Small intestine (tissue), 7 donors: ENCODE measurements at regions not wholly inside any gene's neighbourhood (a gene's known extent, or its start where the extent isn't known, plus 50 kb on each side); places are given as distances from the start of the nearest gene placed in this dataset.

Experiments used
- DNase-seq, 2 donors: peaks; one replicate each; pipeline versions ENCODE4 v3.0.0 to v3.0.0-alpha.2; 2013
- FAIRE-seq: peaks from 2 replicates; lab custom pipeline; 2012; peaks lifted over from hg19 to GRCh38; lab: Jason Lieb, UNC
- H3K27ac ChIP-seq, 3 donors: one replicate each; pipeline ENCODE4 v1.5.1; 2013; ENCODE audit warnings: low read length in 2 of 3, mild to moderate bottlenecking in 2 of 3, control low read depth in 1 of 3, inconsistent platforms in 1 of 3, low read depth in 1 of 3, moderate library complexity in 1 of 3
- H3K27me3 ChIP-seq, 3 donors: one replicate each; pipeline ENCODE4 v1.6.1; 2013; ENCODE audit warnings: low read length in 3 of 3, inconsistent platforms in 1 of 3; ENCODE audit not compliant: control insufficient read depth in 3 of 3, insufficient read depth in 3 of 3
- H3K36me3 ChIP-seq, 3 donors: one replicate each; pipeline ENCODE4 v1.6.1; 2013; ENCODE audit warnings: low read length in 3 of 3, inconsistent platforms in 1 of 3, low read depth in 1 of 3, mild to moderate bottlenecking in 1 of 3, moderate library complexity in 1 of 3; ENCODE audit not compliant: control insufficient read depth in 3 of 3, insufficient read depth in 2 of 3
- H3K4me1 ChIP-seq, 3 donors: one replicate each; pipeline ENCODE4 v1.6.1; 2013; ENCODE audit warnings: low read length in 2 of 3, inconsistent platforms in 1 of 3, low read depth in 1 of 3, mild to moderate bottlenecking in 1 of 3, moderate library complexity in 1 of 3; ENCODE audit not compliant: control insufficient read depth in 3 of 3, insufficient read depth in 2 of 3
- H3K4me3 ChIP-seq, 3 donors: one replicate each; pipeline ENCODE4 v1.5.1; 2013; ENCODE audit warnings: low read length in 3 of 3, control low read depth in 1 of 3, inconsistent platforms in 1 of 3, low read depth in 1 of 3, mild to moderate bottlenecking in 1 of 3, moderate library complexity in 1 of 3
- H3K9me3 ChIP-seq, 2 donors: one replicate each; pipeline ENCODE4 v1.6.1; 2013; ENCODE audit warnings: low read depth in 1 of 2, low read length in 1 of 2; ENCODE audit not compliant: control insufficient read depth in 2 of 2, insufficient read depth in 1 of 2
- WGBS, 3 donors: extraction: QIAGEN DNeasy Blood & Tissue Kit; methylation state at CpG; one replicate each; pipeline ENCODE4 v1.1.7; 2013; 5-methylcytosine and 5-hydroxymethylcytosine counted together
- donor health status: healthy with polysubstance abuse.
- donor health status: control.
- donor health status: control.
- donor health status: Bipolar disorder and iron deficiency.
- donor health status: healthy.

DNA sequence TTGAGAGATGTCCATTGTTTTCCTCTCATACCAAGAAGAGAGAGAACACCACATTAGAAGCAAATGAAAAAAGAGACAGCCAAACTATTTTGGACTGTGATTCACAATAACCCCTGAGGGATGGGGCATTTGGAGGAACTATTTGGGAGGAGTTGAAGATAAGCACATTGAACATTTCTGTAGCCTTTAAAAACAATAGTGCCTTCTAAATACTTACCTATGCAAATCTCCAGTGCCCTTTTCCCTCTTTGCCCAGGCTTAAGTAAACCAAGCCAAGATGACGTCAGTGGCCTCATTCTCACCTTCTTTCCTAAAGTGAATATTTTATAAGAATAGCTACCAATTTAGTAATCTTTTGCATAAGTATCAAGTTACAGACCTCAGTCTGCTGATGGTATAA lies 89.7 kb upstream of the COL8A1 start:
- Histone ChIP-seq H3K27ac (no peak overlapping the region), H3K9me3 (no peaks in the 10 kb centered on the region), H3K4me3 (no peak overlapping the region), H3K36me3 (no peaks in the 10 kb centered on the region), H3K27me3 (no peaks in the 10 kb centered on the region), H3K4me1 (no peaks in the 10 kb centered on the region)
- DNase-seq (no peak), FAIRE-seq (no peak)
- 41 to 77% (median 66%) methylated on average over 1 of the region's 1 CpG for WGBS, 3 donors

DNA sequence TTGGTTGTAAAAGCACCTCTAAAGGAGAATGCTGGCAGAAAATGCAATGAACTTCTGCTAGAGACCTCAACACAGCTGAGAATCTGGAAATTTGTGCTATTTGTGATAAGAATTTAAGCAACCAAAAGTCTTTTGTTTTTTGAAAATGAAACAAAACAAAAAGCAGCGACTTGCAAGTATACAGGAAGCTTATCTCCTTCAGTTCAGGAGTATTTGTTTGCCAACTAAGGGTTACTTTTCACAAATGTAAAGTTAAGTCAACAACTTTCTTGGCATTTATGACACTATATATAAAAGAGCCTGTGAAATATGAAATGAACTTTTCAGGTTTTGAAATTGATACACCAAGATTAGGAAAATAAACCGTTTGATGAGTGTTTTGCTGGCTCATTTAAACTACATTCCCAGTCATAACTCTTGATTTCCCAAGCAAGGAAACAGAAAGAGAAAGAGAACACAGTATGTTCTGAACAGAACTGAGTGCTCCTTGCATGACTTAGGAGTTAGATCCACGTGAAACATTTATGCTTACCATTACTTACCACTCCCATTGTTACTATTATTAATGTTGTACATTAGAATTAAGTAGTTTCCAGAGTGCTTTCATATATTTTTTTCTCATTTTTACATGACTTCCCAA lies 92.3 kb upstream of the COL8A1 start:
- no peak for FAIRE-seq

DNA sequence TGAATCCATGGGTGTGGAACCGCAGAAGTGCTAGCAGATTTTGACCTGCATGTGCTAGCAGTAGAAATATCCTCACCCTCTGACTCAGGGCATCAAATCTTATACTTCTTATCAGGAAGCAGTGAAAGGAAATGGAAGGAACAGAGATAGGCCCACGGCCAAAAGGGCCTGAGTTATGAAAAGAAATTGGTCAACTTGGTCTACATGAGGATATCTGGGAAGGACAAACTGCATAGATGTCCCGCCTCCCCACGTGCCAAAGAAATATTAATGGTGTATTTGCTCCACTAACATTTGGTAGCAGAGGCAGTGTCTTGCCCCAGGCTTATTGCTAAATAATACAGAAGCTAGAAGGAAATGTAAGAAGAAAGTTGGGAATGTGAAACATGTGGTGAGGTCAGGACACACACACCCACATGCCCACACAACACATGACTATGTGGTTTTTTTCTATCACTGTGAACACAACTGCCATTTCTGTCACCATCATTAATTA lies 93.6 kb upstream of the COL8A1 start:
- H3K9me3 ChIP-seq = no peaks in the 10 kb centered on the region
- 59 to 63% (median 59%) methylated on average over 4 of the region's 4 CpGs for WGBS, 3 donors
- no peak for FAIRE-seq
- no peak overlapping the region for H3K27ac ChIP-seq
- H3K4me1 ChIP-seq = no peaks in the 10 kb centered on the region
- H3K36me3 ChIP-seq = no peaks in the 10 kb centered on the region
- no peak overlapping the region for H3K4me3 ChIP-seq
- DNase-seq = no peak
- H3K27me3 ChIP-seq = no peaks in the 10 kb centered on the region

More for the DNA sequence above, 92.3 kb upstream of the COL8A1 start:
- whole genome bisulfite sequencing, 3 donors = 3 to 9% (median 5%) methylated on average over 3 of the region's 3 CpGs
- Histone ChIP-seq H3K9me3 (no peaks in the 10 kb centered on the region), H3K36me3 (no peaks in the 10 kb centered on the region), H3K27ac (no peak overlapping the region), H3K27me3 (no peaks in the 10 kb centered on the region), H3K4me1 (no peaks in the 10 kb centered on the region), H3K4me3 (no peak overlapping the region)
- no peak for DNase-seq

DNA sequence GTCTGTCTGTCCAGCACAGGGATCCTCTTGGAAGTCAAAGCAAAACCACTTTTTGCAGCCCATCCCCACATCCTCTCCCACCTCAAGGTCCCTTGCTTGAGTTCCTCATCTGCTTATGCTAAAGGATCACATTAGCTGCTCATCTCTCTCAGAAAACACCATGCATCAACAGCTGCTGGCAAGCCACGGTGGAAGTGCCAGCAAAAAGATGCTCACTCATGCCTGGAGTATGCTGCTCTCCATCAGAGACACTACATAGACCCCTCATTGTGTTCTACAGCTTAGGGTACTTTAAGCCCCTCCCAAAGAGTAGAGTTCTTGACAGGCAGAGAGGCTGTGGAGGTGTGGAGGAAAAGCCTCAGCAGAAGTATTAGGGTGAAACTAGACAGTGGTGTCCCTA lies 94.6 kb upstream of the COL8A1 start:
- Histone ChIP-seq H3K4me1 (no peaks in the 10 kb centered on the region), H3K9me3 (no peaks in the 10 kb centered on the region), H3K4me3 (no peak overlapping the region), H3K27me3 (no peaks in the 10 kb centered on the region), H3K36me3 (no peaks in the 10 kb centered on the region), H3K27ac (no peak overlapping the region)
- 13 to 36% (median 16%) methylated on average over 1 of the region's 1 CpG for WGBS, 3 donors
- FAIRE-seq = no peak
- no peak for DNase-seq

DNA sequence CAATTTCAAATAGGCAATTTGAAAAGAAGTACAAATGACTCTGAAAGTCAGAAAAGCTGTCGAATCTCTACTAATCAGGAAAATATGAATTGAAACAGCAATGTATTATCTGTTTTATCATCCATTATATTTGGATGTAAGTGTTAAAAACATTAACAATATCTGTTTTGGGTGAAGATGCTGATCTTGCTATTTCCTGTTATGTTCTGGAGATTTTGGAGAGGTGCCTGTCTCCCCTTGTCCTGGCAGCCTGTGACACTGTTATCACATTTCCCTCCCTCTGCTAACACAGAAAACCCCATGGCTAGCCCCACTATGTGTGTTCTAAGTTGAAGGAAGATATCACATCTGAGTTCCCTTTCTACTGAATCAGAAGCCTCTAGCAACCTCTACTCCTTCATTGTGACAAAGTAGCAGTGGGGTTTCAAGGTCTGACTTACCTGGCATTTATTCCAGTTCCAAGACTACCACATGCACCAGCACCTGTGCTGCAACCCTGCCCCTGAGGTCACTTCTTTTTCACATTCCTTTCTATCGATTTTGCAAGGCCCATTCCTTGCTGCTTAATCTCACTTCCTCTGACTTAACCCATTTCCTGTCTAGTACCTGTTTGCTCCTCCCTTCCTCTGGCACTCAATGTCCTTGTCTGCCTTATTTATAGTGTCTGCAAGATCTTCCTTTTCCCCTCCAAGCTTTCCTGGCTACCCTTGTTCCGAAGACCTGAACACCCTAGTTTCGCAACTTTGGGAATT lies 95.5 kb upstream of the COL8A1 start:
- Histone ChIP-seq H3K27me3 (no peaks in the 10 kb centered on the region), H3K4me1 (no peaks in the 10 kb centered on the region), H3K9me3 (no peaks in the 10 kb centered on the region), H3K36me3 (no peaks in the 10 kb centered on the region), H3K4me3 (no peak overlapping the region), H3K27ac (no peak overlapping the region)
- 58 to 67% (median 67%) methylated on average over 4 of the region's 4 CpGs for WGBS, 3 donors
- DNase-seq (no peak), FAIRE-seq (no peak)

DNA sequence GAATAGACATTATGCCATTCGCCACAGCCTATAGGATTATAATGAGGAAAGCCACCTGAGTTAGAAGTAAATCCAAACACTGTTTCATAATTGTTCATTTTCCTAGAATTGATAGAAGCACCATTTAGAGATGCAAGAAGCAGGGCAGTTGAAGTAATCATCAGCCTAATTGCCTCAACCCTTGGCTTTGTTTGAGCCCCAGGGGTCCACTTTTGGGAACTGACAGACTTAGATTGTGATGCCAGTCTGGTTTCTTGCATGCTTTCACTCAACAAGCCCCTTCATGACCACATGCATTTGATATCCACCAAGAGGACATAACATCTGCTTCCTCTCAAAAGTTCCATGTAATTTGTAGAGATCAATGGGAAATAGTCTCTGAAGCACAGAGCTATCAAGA lies 97.2 kb upstream of the COL8A1 start:
- H3K4me3 ChIP-seq = no peak overlapping the region
- H3K4me1 ChIP-seq = no peaks in the 10 kb centered on the region
- H3K27me3 ChIP-seq = no peaks in the 10 kb centered on the region
- no peak for FAIRE-seq
- DNase-seq = no peak
- no peak overlapping the region for H3K27ac ChIP-seq
- H3K9me3 ChIP-seq = no peaks in the 10 kb centered on the region
- WGBS, 3 donors = 62 to 77% (median 66%) methylated on average over 1 of the region's 1 CpG
- H3K36me3 ChIP-seq = no peaks in the 10 kb centered on the region

DNA sequence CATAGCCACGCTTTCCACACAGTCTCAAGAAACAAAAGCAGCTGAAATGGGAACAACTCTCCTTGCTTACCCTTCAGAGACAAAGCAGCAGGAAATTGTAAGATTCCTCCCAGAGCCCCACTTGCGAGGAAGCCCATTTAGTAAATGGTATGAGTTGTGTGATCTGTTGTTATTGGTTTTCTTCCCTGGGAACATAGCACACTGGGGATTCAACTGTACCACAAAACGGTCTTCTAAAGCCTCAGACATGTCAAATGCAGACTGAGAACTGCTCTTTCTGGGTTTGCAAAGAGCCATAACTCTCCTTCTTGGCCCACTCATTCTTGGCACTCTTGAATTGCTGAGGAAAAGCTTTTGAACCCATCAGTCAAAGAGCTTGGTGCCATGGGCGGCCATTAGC lies 101.0 kb upstream of the COL8A1 start:
- H3K9me3 ChIP-seq = no peaks in the 10 kb centered on the region

DNA sequence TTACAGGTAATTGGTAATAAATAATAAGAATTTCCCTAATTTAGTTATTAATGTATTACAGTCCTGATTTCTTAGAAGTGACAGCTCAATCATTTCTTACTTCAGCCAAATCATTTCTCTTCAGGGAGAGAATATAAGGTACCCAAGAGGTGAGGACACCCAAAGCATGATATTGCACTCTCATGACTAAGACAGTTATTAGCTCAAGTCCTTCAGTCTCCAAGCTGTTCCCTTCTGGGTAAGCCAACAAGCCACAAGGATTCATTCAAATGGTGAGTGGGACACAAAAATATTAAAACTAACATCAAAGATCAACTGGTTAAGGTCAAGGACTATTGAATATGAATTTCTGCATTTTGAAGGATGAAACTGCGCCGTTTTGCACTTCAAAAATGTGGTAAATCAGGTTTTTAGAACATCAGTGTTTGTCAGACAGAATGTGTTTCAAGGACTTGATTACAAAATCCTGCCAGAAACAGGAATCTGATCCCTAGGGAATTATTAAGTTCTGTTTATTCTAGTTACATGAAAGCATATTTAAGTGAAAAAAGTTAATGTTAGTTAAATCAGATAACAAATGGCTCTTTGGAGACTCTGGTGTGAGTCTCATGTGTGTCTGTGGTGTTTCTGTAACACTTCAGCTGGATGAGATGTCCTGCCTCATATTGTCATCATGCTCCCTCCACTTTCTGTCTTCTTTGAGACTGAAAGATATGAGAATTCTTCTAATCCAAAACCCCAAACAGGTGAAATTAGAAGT lies 101.7 kb upstream of the COL8A1 start:
- FAIRE-seq = no peak
- Histone ChIP-seq H3K4me1 (no peaks in the 10 kb centered on the region), H3K4me3 (no peak overlapping the region), H3K36me3 (no peaks in the 10 kb centered on the region), H3K27me3 (no peaks in the 10 kb centered on the region), H3K9me3 (no peaks in the 10 kb centered on the region), H3K27ac (no peak overlapping the region)
- DNase-seq = no peak
- 21 to 57% (median 25%) methylated on average over 2 of the region's 2 CpGs for WGBS, 3 donors

More for the DNA sequence above, 101.0 kb upstream of the COL8A1 start:
- Histone ChIP-seq H3K36me3 (no peaks in the 10 kb centered on the region), H3K4me3 (no peak overlapping the region), H3K27ac (no peak overlapping the region), H3K4me1 (no peaks in the 10 kb centered on the region), H3K27me3 (no peaks in the 10 kb centered on the region)
- no peak for DNase-seq
- WGBS, 3 donors = 60 to 76% (median 75%) methylated on average over 4 of the region's 4 CpGs
- no peak for FAIRE-seq
